ENCODE measurements at regions not wholly inside any gene's neighbourhood (a gene's known extent, or its start where the extent isn't known, plus 50 kb on each side); places are given as distances from the start of the nearest gene placed in this dataset.

DNA sequence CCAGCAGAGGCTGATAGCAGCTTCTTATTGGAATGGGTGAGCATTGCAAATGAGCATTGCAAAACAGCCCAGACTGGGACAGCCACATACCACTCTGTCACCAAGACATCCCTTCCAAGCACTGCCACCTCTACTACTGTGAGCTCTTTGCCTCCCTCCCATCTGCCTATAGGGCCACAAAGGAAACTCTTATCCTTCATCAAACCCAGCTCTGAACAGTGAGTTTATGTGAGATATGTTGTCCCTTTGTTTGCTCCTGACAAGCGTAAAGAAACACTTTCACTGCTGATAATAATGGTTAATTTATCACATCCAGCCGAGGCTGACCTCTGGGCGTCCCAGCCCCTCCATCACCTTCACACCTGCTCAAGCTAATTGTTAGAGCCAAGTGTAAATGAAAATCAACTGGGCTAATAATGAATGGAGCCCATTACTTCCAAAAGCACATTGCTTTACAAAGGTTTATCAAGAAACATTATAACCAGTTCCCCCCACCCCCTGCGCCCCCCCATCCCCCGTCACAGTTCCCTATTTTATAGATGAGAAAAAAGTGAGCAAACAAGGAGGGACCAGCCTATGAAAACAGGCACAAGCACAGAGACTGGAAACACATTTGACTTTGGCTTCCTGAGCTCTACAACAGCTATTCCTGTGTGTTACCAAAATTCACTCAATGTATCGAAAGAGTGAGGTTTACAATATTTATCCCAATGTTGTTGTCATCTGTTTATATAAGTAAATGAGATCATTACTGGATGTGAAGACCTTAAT is 146.3 kb downstream of the ANXA2 start:
- TF ChIP-seq, protein P1, sequence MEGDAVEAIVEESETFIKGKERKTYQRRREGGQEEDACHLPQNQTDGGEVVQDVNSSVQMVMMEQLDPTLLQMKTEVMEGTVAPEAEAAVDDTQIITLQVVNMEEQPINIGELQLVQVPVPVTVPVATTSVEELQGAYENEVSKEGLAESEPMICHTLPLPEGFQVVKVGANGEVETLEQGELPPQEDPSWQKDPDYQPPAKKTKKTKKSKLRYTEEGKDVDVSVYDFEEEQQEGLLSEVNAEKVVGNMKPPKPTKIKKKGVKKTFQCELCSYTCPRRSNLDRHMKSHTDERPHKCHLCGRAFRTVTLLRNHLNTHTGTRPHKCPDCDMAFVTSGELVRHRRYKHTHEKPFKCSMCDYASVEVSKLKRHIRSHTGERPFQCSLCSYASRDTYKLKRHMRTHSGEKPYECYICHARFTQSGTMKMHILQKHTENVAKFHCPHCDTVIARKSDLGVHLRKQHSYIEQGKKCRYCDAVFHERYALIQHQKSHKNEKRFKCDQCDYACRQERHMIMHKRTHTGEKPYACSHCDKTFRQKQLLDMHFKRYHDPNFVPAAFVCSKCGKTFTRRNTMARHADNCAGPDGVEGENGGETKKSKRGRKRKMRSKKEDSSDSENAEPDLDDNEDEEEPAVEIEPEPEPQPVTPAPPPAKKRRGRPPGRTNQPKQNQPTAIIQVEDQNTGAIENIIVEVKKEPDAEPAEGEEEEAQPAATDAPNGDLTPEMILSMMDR (conservative IDR thresholded peaks at IDR 0.05 in 1 of 2, IDR thresholded peaks at IDR 0.05 in 1 of 2; ENCODE audit: low read depth in 1 of 2, low read length in 2 of 2): no peak
- no peak for TF ChIP-seq EZH2 (IDR thresholded peaks at IDR 0.05; ENCODE audit: low read length, missing control alignments)

Measured in fibroblast of lung (primary cell).